ENCODE measurements at regions not wholly inside any gene's neighbourhood (a gene's known extent, or its start where the extent isn't known, plus 50 kb on each side); places are given as distances from the start of the nearest gene placed in this dataset.

DNA sequence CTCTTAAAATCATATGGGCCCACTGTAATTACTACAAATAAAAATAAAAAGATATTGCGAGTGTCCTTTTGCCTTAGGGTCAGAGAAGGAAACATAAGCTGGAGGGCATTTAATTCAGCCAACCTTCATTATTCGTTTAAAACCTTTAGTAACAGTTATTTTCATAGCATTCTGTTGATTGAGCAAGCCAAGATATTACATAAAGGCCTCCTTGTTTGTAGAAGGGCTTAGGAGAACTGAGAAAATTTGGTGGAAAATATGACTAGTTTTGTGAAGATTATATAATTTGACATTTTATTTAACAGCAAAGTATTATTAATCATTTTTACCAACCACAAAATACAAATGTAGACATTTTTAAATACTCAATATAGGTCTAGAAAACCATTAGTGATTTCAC is 62.2 kb downstream of the COX7C start:
- H4K20me1 ChIP-seq (ENCODE audit: low read depth, low read length): no peaks in the 10 kb centered on the region
- no peak overlapping the region for H2AFZ ChIP-seq (ENCODE audit: low read depth, low read length, severe bottlenecking)
- H3K27ac ChIP-seq (ENCODE audit: low read depth, low read length): no peak overlapping the region

DNA sequence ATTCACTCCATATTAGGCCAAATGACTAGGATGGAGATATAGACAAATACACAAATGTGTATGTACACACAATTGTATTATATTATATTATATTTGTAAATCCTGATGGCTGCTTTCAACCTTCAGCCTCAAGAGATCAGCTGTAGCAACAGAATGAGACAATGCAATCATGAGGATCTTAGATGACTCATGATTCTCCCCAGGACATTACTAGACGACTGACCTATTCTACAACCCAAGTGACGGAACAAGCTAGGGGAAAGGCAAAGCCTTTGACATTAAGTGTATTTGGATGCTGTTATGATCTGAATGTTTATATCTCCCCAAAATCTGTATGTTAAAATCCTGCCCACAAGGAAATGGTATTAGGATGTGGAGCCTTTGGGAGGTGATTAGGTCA is 66.5 kb downstream of the COX7C start:
- no peaks in the 10 kb centered on the region for H3K27me3 ChIP-seq (ENCODE audit: low read length)
- no peaks in the 10 kb centered on the region for H4K20me1 ChIP-seq (ENCODE audit: low read depth, low read length)
- H2AFZ ChIP-seq (ENCODE audit: low read depth, low read length, severe bottlenecking): no peak overlapping the region
- H3K27ac ChIP-seq (ENCODE audit: low read depth, low read length): no peak overlapping the region
- no peaks in the 10 kb centered on the region for H3K79me2 ChIP-seq (ENCODE audit: insufficient read depth, low read length)
- H3K9me2 ChIP-seq (replicated peaks; ENCODE audit: insufficient read depth, low read length): no peaks in the 10 kb centered on the region
- no peak overlapping the region for H3K4me3 ChIP-seq (ENCODE audit: insufficient read depth, low read length, poor library complexity, severe bottlenecking)
- H3F3A ChIP-seq (ENCODE audit: insufficient read depth): no peaks in the 10 kb centered on the region
- no peaks in the 10 kb centered on the region for H3K9me3 ChIP-seq (ENCODE audit: insufficient read depth, low read length)
- no peak for TF ChIP-seq EZH2phosphoT487 (conservative IDR thresholded peaks at IDR 0.05; ENCODE audit: low read length)
- TF ChIP-seq, protein P1, sequence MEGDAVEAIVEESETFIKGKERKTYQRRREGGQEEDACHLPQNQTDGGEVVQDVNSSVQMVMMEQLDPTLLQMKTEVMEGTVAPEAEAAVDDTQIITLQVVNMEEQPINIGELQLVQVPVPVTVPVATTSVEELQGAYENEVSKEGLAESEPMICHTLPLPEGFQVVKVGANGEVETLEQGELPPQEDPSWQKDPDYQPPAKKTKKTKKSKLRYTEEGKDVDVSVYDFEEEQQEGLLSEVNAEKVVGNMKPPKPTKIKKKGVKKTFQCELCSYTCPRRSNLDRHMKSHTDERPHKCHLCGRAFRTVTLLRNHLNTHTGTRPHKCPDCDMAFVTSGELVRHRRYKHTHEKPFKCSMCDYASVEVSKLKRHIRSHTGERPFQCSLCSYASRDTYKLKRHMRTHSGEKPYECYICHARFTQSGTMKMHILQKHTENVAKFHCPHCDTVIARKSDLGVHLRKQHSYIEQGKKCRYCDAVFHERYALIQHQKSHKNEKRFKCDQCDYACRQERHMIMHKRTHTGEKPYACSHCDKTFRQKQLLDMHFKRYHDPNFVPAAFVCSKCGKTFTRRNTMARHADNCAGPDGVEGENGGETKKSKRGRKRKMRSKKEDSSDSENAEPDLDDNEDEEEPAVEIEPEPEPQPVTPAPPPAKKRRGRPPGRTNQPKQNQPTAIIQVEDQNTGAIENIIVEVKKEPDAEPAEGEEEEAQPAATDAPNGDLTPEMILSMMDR (IDR thresholded peaks at IDR 0.05; ENCODE audit: insufficient read depth, low read length, poor library complexity, severe bottlenecking): no peak
- H3K36me3 ChIP-seq (ENCODE audit: low read length): no peaks in the 10 kb centered on the region
- no peak overlapping the region for H3K9ac ChIP-seq (ENCODE audit: low read length)
- no peak overlapping the region for H3K4me2 ChIP-seq (ENCODE audit: low read depth, low read length, poor library complexity, severe bottlenecking)

More for the DNA sequence above, 62.2 kb downstream of the COX7C start:
- Histone ChIP-seq H3K9me3 (ENCODE audit: insufficient read depth, low read length) (no peaks in the 10 kb centered on the region), H3K79me2 (ENCODE audit: insufficient read depth, low read length) (no peaks in the 10 kb centered on the region), H3K4me2 (ENCODE audit: low read depth, low read length, poor library complexity, severe bottlenecking) (no peak overlapping the region), H3F3A (ENCODE audit: insufficient read depth) (no peaks in the 10 kb centered on the region), H3K36me3 (ENCODE audit: low read length) (no peaks in the 10 kb centered on the region), H3K4me3 (ENCODE audit: insufficient read depth, low read length, poor library complexity, severe bottlenecking) (no peak overlapping the region), H3K9ac (ENCODE audit: low read length) (no peak overlapping the region), H3K9me2 (replicated peaks; ENCODE audit: insufficient read depth, low read length) (no peaks in the 10 kb centered on the region), H3K27me3 (ENCODE audit: low read length) (no peaks in the 10 kb centered on the region)
- TF ChIP-seq EZH2phosphoT487 (conservative IDR thresholded peaks at IDR 0.05; ENCODE audit: low read length): no peak
- TF ChIP-seq, protein P1 (IDR thresholded peaks at IDR 0.05; ENCODE audit: insufficient read depth, low read length, poor library complexity, severe bottlenecking): no peak

DNA sequence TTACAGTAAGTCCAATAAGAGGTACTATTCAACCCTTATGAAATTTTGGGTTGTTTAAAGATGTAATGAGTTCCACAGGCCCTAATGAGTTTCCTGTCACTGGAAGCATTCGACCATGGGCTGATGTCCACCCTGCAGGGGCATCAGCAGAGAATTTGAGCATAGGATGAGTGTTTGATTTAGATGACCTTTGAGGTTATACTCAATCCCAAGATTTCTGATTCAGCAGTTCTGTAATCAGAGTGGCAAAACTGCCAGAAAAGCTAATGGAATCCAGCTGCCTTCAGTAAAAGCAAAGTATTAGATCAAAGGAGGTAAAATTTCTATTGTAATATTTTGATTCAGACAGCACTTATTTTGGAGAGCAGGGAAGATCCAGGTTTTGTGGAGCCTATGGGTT is 68.3 kb downstream of the COX7C start:
- H4K20me1 ChIP-seq (ENCODE audit: low read depth, low read length): no peaks in the 10 kb centered on the region
- H3K79me2 ChIP-seq (ENCODE audit: insufficient read depth, low read length): no peaks in the 10 kb centered on the region
- TF ChIP-seq EZH2phosphoT487 (conservative IDR thresholded peaks at IDR 0.05; ENCODE audit: low read length): no peak
- H3K9ac ChIP-seq (ENCODE audit: low read length): no peak overlapping the region
- no peaks in the 10 kb centered on the region for H3F3A ChIP-seq (ENCODE audit: insufficient read depth)
- no peak overlapping the region for H3K4me2 ChIP-seq (ENCODE audit: low read depth, low read length, poor library complexity, severe bottlenecking)
- no peaks in the 10 kb centered on the region for H3K27me3 ChIP-seq (ENCODE audit: low read length)
- no peaks in the 10 kb centered on the region for H3K36me3 ChIP-seq (ENCODE audit: low read length)
- no peaks in the 10 kb centered on the region for H3K9me3 ChIP-seq (ENCODE audit: insufficient read depth, low read length)
- H3K27ac ChIP-seq (ENCODE audit: low read depth, low read length): no peak overlapping the region
- no peaks in the 10 kb centered on the region for H3K9me2 ChIP-seq (replicated peaks; ENCODE audit: insufficient read depth, low read length)
- no peak overlapping the region for H2AFZ ChIP-seq (ENCODE audit: low read depth, low read length, severe bottlenecking)
- no peak overlapping the region for H3K4me3 ChIP-seq (ENCODE audit: insufficient read depth, low read length, poor library complexity, severe bottlenecking)

DNA sequence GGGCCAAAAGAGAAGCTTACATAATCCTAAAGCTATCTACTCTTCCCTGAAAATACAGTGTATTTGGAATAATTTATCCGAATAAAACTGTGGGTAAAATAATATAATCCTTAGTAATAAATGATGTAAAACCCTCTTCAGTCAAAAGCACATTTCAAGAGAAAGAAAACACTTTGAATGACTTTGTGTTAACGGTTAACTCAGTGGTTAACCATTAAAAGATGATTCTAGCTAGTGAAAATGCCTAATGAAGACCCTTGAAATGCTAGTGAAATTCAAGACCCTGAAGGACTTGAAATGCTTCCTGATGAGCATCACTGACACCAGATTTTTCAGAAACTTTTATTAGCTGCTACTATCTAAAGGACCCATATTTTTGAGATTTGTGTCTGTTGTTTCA is 70.7 kb downstream of the COX7C start:
- H2AFZ ChIP-seq (ENCODE audit: low read depth, low read length, severe bottlenecking): no peak overlapping the region
- no peaks in the 10 kb centered on the region for H3K36me3 ChIP-seq (ENCODE audit: low read length)
- H3K4me3 ChIP-seq (ENCODE audit: insufficient read depth, low read length, poor library complexity, severe bottlenecking): no peak overlapping the region
- H4K20me1 ChIP-seq (ENCODE audit: low read depth, low read length): no peaks in the 10 kb centered on the region
- no peak overlapping the region for H3K27ac ChIP-seq (ENCODE audit: low read depth, low read length)
- no peaks in the 10 kb centered on the region for H3K79me2 ChIP-seq (ENCODE audit: insufficient read depth, low read length)
- H3K4me2 ChIP-seq (ENCODE audit: low read depth, low read length, poor library complexity, severe bottlenecking): no peak overlapping the region
- H3K9me2 ChIP-seq (replicated peaks; ENCODE audit: insufficient read depth, low read length): no peaks in the 10 kb centered on the region
- no peak for TF ChIP-seq EZH2phosphoT487 (conservative IDR thresholded peaks at IDR 0.05; ENCODE audit: low read length)
- no peak overlapping the region for H3K9ac ChIP-seq (ENCODE audit: low read length)
- H3K9me3 ChIP-seq (ENCODE audit: insufficient read depth, low read length): no peaks in the 10 kb centered on the region
- H3K27me3 ChIP-seq (ENCODE audit: low read length): no peaks in the 10 kb centered on the region
- no peaks in the 10 kb centered on the region for H3F3A ChIP-seq (ENCODE audit: insufficient read depth)
